GM12878 (cell line): ENCODE measurements at regions not wholly inside any gene's neighbourhood (a gene's known extent, or its start where the extent isn't known, plus 50 kb on each side); places are given as distances from the start of the nearest gene placed in this dataset.
"Not testable (repeated sequence)": the region's sequence is repeated elsewhere in the genome, so short reads cannot be mapped to it uniquely, and the experiment has no call there.

Experiments
- ATAC-seq: fragments of 200-7000 bp; cut with Tn5 transposase; 3 replicates; pipeline ENCODE4 v1.9.1; 2020; ENCODE audit warnings: mild to moderate bottlenecking, moderate library complexity
- BruUV-seq: library from RNA; stranded (reverse); fragments of 400-500 nt; replicated peaks from 2 replicates; lab custom pipeline; 2021; lab: Mats Ljungman, UMichigan
- CTCF ChIA-PET: fragments of 300-600 bp; sonication (Branson Sonifier 250); formaldehyde crosslinking; extraction: SDS; loops from one replicate; lab custom pipeline; 2021; ENCODE audit warnings: inconsistent platforms; lab: Yijun Ruan, JAX
- POLR2A ChIA-PET: fragments of 350-600 bp; formaldehyde crosslinking; extraction: SDS; loops from one replicate; lab custom pipeline; 2021; ENCODE audit warnings: inconsistent platforms; lab: Charles Lee
- RAD21 ChIA-PET: fragments of 300-600 bp; sonication (Branson Sonifier 250); formaldehyde crosslinking; loops from one replicate; lab custom pipeline; 2023; ENCODE audit warnings: antibody characterized with exemption; ENCODE audit not compliant: unreplicated experiment; lab: Charles Lee
- SMC1A ChIA-PET: fragments of 300-600 bp; sonication (Branson Sonifier 250); formaldehyde crosslinking; loops from one replicate; lab custom pipeline; 2023; ENCODE audit not compliant: unreplicated experiment, uncharacterized antibody; lab: Charles Lee
- DNase-seq: peaks from one replicate; pipeline ENCODE4 v3.0.0-alpha.2; 2011; ENCODE audit warnings: low read depth, low spot score
- FAIRE-seq: peaks from 3 replicates; lab custom pipeline; 2011; peaks lifted over from hg19 to GRCh38; lab: Jason Lieb, UNC
- H2AFZ ChIP-seq: 2 replicates; pipeline ENCODE4 v1.6.0; 2011; ENCODE audit warnings: low read depth, low read length, control low read depth; ENCODE audit not compliant: control insufficient read depth
- H3K27ac ChIP-seq: 2 replicates; pipeline ENCODE4 v1.5.1; 2011; ENCODE audit warnings: control low read depth; ENCODE audit not compliant: control insufficient read depth, insufficient read depth
- H3K27me3 ChIP-seq, 2 experiments: replicated peaks in 1 of 2; 2 replicates each; pipeline versions ENCODE4 v1.6.0 to v1.6.1; 2011; ENCODE audit warnings: low read length in 1 of 2; ENCODE audit not compliant: control insufficient read depth in 2 of 2, insufficient read depth in 2 of 2
- H3K36me3 ChIP-seq, 2 experiments: 2 replicates each; pipeline ENCODE4 v1.5.1; 2011; ENCODE audit warnings: low read length in 1 of 2; ENCODE audit not compliant: control insufficient read depth in 2 of 2, insufficient read depth in 2 of 2
- H3K4me1 ChIP-seq: 2 replicates; pipeline ENCODE4 v1.6.1; 2011; ENCODE audit warnings: mild to moderate bottlenecking, low read length, moderate library complexity, mixed read lengths; ENCODE audit not compliant: control insufficient read depth, insufficient read depth
- H3K4me2 ChIP-seq: 2 replicates; pipeline ENCODE4 v1.6.0; 2011; ENCODE audit warnings: control low read depth; ENCODE audit not compliant: control insufficient read depth, insufficient read depth
- H3K4me3 ChIP-seq: fragments of 200-600 bp; sonication (generic); 2 replicates; pipeline ENCODE4 v1.5.1; 2016
- H3K79me2 ChIP-seq: 2 replicates; pipeline ENCODE4 v1.6.0; 2011; ENCODE audit warnings: low read length; ENCODE audit not compliant: control insufficient read depth, insufficient read depth
- H3K9ac ChIP-seq: 2 replicates; pipeline ENCODE4 v1.8.0; 2011; ENCODE audit warnings: low read length, control low read depth, mixed read lengths; ENCODE audit not compliant: control insufficient read depth, insufficient read depth
- H3K9me3 ChIP-seq: replicated peaks from 3 replicates; pipeline ENCODE4 v1.5.1; 2011; ENCODE audit warnings: mild to moderate bottlenecking, low read length; ENCODE audit not compliant: control insufficient read depth, insufficient read depth
- H4K20me1 ChIP-seq: 2 replicates; pipeline ENCODE4 v1.6.0; 2011; ENCODE audit not compliant: control insufficient read depth, insufficient read depth
- CREB1 ChIP-seq: IDR thresholded peaks from 2 replicates; pipeline ENCODE4 v1.6.1; 2012; ENCODE audit warnings: low read depth, mild to moderate bottlenecking, inconsistent platforms
- FOXK2 ChIP-seq: fragments of 450-650 bp; IDR thresholded peaks from 2 replicates; pipeline ENCODE4 v1.6.1; 2017; ENCODE audit warnings: mild to moderate bottlenecking, moderate library complexity
- GABPA ChIP-seq: IDR thresholded peaks from 2 replicates; pipeline ENCODE4 v1.6.1; 2014; ENCODE audit warnings: antibody characterized with exemption, low read depth, mild to moderate bottlenecking, inconsistent platforms
- KLF5 ChIP-seq: fragments of 450-650 bp; IDR thresholded peaks from 2 replicates; pipeline ENCODE4 v1.6.1; 2014; ENCODE audit warnings: mild to moderate bottlenecking; ENCODE audit not compliant: partially characterized antibody
- NFYA ChIP-seq: IDR thresholded peaks from 2 replicates; pipeline ENCODE4 v1.6.1; 2011; ENCODE audit warnings: low read depth, mild to moderate bottlenecking, low read length, improper control_type of control experiment, borderline replicate concordance
- RAD51 ChIP-seq: fragments of 450-650 bp; IDR thresholded peaks from 2 replicates; pipeline ENCODE4 v1.6.1; 2016; ENCODE audit warnings: moderate library complexity, mild to moderate bottlenecking, inconsistent platforms
- ZNF217 ChIP-seq: fragments of 450-650 bp; IDR thresholded peaks from 2 replicates; pipeline ENCODE4 v1.6.1; 2017; ENCODE audit warnings: antibody characterized with exemption, mild to moderate bottlenecking
- WGBS: methylation state at CpG from one replicate; pipeline ENCODE4 v1.1.6; 2016; ENCODE audit warnings: low lambda C conversion rate; ENCODE audit not compliant: insufficient replicate concordance, insufficient coverage; ENCODE audit errors: missing lambda C conversion rate; 5-methylcytosine and 5-hydroxymethylcytosine counted together
- in situ Hi-C: fragments of 300-500 bp; cut with MboI; formaldehyde crosslinking; loops from 9 replicates; pipeline ENCODE4 v1.14.3; 2018; ENCODE audit warnings: mixed read lengths
- intact Hi-C: fragments of 100-400 bp; cut with micrococcal nuclease; formaldehyde crosslinking; loops from one replicate; pipeline ENCODE4 v1.14.2; 2022; ENCODE audit not compliant: unreplicated experiment

GRCh38 chr12:75622492-75622891, 111.1 kb upstream of the KRR1 start (continued):
- TF ChIP-seq NFYA: no peak

- H3K27ac ChIP-seq, H3K27me3 ChIP-seq, RAD21 ChIA-PET, POLR2A ChIA-PET, FAIRE-seq, H4K20me1 ChIP-seq, H3K4me2 ChIP-seq, intact Hi-C loops, H3K79me2 ChIP-seq, in situ Hi-C loops, H3K9me3 ChIP-seq, ATAC-seq, CTCF ChIA-PET, H2AFZ ChIP-seq, H3K36me3 ChIP-seq, H3K4me3 ChIP-seq, DNase-seq, BruUV-seq, SMC1A ChIA-PET, H3K4me1 ChIP-seq, H3K9ac ChIP-seq: not testable (repeated sequence)
- 74% methylated on average over 4 of the region's 4 CpGs for WGBS
Measured at GRCh38 chr12:75614396-75614795, 103.0 kb upstream of the KRR1 start.

GRCh38 chr12:75613981-75614380, 102.6 kb upstream of the KRR1 start:
- CTCF ChIA-PET: no interaction called here
- in situ Hi-C loops: no loop called here
- H3K79me2 ChIP-seq: no peaks in the 10 kb centered on the region
- TF ChIP-seq KLF5 (no peak), RAD51 (no peak), FOXK2 (no peak), GABPA (no peak), CREB1 (no peak), ZNF217 (no peak)
- TF ChIP-seq, all 136 proteins: peak for 0
- 70% methylated on average over 4 of the region's 4 CpGs for WGBS
- H2AFZ ChIP-seq: no peak overlapping the region
- ATAC-seq (no peak), DNase-seq (no peak), FAIRE-seq (no peak)
- no peak overlapping the region for H3K4me2 ChIP-seq
- ChIA-PET SMC1A (interaction anchor here (0.7 to 0.9 kb wide), 2 partner anchors 12 to 91 kb away, joined by 3 read pairs; no protein-coding TSS in a partner anchor), RAD21 (no interaction called here), POLR2A (no interaction called here)
- H3K9me3 ChIP-seq: no peaks in the 10 kb centered on the region
- H3K36me3 ChIP-seq: no peaks in the 10 kb centered on the region
- H3K27me3 ChIP-seq: no peaks in the 10 kb centered on the region
- H3K4me1 ChIP-seq: no peaks in the 10 kb centered on the region
- H4K20me1 ChIP-seq: no peaks in the 10 kb centered on the region
- intact Hi-C loops: no loop called here
- no TSS peak for BruUV-seq
- no peak overlapping the region for H3K27ac ChIP-seq
- H3K9ac ChIP-seq: no peak overlapping the region
- H3K4me3 ChIP-seq: no peak overlapping the region
